ENCODE measurements at regions not wholly inside any gene's neighbourhood (a gene's known extent, or its start where the extent isn't known, plus 50 kb on each side); places are given as distances from the start of the nearest gene placed in this dataset.
"Not testable (repeated sequence)": the region's sequence is repeated elsewhere in the genome, so short reads cannot be mapped to it uniquely, and the experiment has no call there.

DNA sequence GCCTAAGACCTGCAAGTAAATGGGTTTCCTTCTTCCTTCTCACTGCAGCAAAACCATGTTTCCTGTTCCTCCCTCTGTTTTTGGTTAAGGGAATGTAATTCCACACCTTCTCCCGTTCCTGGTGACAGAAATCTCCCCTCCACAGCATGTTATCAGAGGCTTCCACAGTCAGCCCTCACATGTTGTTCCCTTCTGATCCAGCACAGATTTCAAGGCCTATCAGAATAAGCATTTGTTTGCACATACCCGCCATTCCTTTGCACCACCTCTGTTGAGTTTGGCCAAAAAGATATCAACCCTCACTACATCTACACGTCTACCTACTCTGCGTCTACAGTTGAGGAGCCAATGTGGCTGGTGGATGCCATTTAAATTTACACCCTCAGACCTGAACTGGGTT, 113.9 kb upstream of the GRM7 start:
- Histone ChIP-seq H3K4me3 (no peak overlapping the region), H3K36me3 (no peaks in the 10 kb centered on the region), H3K27ac (no peak overlapping the region), H3K27me3 (no peaks in the 10 kb centered on the region), H3K4me1 (no peaks in the 10 kb centered on the region), H3K9me3 (no peaks in the 10 kb centered on the region)
- 88 to 92% methylated on average over 4 of the region's 4 CpGs for WGBS, 2 donors
- no peak for DNase-seq (ENCODE audit: low spot score in 2 of 2)
- TF ChIP-seq, protein P1, sequence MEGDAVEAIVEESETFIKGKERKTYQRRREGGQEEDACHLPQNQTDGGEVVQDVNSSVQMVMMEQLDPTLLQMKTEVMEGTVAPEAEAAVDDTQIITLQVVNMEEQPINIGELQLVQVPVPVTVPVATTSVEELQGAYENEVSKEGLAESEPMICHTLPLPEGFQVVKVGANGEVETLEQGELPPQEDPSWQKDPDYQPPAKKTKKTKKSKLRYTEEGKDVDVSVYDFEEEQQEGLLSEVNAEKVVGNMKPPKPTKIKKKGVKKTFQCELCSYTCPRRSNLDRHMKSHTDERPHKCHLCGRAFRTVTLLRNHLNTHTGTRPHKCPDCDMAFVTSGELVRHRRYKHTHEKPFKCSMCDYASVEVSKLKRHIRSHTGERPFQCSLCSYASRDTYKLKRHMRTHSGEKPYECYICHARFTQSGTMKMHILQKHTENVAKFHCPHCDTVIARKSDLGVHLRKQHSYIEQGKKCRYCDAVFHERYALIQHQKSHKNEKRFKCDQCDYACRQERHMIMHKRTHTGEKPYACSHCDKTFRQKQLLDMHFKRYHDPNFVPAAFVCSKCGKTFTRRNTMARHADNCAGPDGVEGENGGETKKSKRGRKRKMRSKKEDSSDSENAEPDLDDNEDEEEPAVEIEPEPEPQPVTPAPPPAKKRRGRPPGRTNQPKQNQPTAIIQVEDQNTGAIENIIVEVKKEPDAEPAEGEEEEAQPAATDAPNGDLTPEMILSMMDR (IDR thresholded peaks at IDR 0.05) = no peak
- TF ChIP-seq POLR2A (IDR thresholded peaks at IDR 0.05) (no peak), EP300 (IDR thresholded peaks at IDR 0.05) (no peak)

DNA sequence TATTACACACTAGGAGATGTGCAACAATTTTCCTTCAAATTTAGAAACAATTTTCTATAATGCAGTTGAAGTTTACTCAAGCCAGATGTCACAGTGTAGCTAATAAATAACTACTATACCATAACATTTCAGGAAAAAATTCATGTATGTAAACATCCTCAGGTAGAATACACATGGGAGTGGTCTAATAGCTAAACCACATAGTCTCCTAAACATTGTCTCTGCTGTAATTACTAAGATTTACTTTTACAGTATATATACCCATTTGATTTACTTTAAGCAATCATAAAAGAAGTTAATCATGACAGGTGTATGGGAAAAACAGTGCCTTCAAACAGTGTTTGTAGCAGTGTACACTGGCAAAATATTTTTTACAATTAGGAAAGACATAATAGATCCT, 110.1 kb upstream of the GRM7 start:
- Histone ChIP-seq H3K27ac (no peak overlapping the region), H3K27me3 (no peaks in the 10 kb centered on the region), H3K4me3 (no peak overlapping the region), H3K36me3 (no peaks in the 10 kb centered on the region), H3K9me3 (peaks cover 0 to 5% (median 0%) of the 10 kb centered on the region in 4 donors), H3K4me1 (no peaks in the 10 kb centered on the region)
- TF ChIP-seq POLR2A (IDR thresholded peaks at IDR 0.05) = no peak
- TF ChIP-seq, protein P1 (IDR thresholded peaks at IDR 0.05) = no peak
- TF ChIP-seq EP300 (IDR thresholded peaks at IDR 0.05) = no peak
- no peak for DNase-seq (ENCODE audit: low spot score in 2 of 2)

DNA sequence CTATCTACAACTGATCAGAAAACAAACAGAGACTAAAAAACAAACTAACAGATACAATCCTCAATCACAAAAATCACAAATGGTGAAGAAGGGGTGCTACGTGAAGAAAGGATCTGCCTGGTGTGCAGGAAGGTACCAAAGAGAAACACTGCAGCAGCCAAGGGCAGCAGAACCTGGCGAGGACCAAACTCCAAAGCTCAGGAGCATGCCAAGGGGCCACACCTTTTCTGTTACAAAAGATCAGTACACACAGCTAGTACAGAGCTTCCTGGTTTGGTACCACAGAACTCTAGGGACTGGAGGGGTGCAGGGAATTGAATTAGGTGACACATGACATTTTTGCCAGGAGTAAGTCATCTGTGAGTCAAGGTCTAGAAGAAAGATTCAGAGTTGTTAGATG, 107.4 kb upstream of the GRM7 start:
- Histone ChIP-seq H3K27me3 (no peaks in the 10 kb centered on the region), H3K4me3 (no peak overlapping the region), H3K27ac (no peak overlapping the region), H3K36me3 (no peaks in the 10 kb centered on the region), H3K4me1 (no peaks in the 10 kb centered on the region), H3K9me3 (peaks cover 0 to 5% (median 0%) of the 10 kb centered on the region in 4 donors)
- 79 to 83% methylated on average over 2 of the region's 2 CpGs for WGBS, 2 donors
- DNase-seq (ENCODE audit: low spot score in 2 of 2) = no peak
- TF ChIP-seq POLR2A (IDR thresholded peaks at IDR 0.05) (no peak), EP300 (IDR thresholded peaks at IDR 0.05) (no peak)
- TF ChIP-seq, protein P1 (IDR thresholded peaks at IDR 0.05) = no peak

DNA sequence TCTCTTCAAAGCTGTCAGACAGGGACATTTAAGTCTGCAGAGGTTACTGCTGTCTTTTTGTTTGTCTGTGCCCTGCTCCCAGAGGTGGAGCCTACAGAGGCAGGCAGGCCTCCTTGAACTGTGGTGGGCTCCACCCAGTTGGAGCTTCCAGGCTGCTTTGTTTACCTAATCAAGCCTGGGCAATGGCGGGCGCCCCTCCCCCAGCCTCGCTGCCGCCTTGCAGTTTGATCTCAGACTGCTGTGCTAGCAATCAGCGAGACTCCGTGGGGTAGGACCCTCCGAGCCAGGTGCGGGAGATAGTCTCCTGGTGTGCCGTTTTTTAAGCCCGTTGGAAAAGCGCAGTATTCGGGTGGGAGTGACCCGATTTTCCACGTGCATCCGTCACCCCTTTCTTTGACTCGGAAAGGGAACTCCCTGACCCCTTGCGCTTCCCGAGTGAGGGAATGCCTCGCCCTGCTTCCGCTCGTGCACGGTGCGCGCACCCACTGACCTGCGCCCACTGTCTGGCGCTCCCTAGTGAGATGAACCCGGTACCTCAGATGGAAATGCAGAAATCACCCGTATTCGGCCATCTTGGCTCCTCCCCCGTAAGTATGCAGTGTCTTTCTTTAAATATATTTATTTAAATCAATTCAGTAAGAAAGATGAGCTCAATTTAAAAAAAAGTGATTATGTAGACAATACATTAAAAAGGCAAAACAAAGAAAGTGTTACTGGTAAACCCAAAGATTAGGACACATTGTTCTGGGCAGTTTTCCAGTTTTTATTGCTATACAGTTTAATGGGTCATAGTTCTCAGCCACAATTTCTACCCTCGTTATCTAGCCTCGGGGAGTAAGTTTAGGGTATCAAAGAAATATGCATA, 91.2 kb upstream of the GRM7 start:
- 89 to 90% methylated on average over 30 to 32 of the region's 32 CpGs for WGBS, 2 donors
- H3K4me1 ChIP-seq; H3K36me3 ChIP-seq; H3K27ac ChIP-seq; H3K27me3 ChIP-seq; DNase-seq (ENCODE audit: low spot score in 2 of 2); H3K4me3 ChIP-seq; H3K9me3 ChIP-seq: not testable (repeated sequence)

DNA sequence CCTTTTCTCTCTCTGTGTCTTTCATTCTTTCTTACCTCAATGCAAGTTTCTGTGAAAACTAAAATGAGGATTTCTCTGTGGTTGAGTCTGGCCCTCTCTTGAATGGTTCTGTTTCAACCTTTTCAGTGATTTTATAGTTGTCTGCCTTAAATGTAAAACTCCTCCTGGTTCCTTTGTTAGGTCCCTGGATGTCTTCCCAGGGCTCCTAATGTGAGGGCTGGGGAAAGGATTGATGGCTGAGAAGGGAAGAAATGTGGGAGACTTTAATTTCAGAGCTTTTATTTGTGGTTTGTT, 90.6 kb upstream of the GRM7 start:
- H3K4me1 ChIP-seq = no peaks in the 10 kb centered on the region
- TF ChIP-seq, protein P1 (IDR thresholded peaks at IDR 0.05) = no peak
- TF ChIP-seq EP300 (IDR thresholded peaks at IDR 0.05) = no peak
- no peak for TF ChIP-seq POLR2A (IDR thresholded peaks at IDR 0.05)

DNA sequence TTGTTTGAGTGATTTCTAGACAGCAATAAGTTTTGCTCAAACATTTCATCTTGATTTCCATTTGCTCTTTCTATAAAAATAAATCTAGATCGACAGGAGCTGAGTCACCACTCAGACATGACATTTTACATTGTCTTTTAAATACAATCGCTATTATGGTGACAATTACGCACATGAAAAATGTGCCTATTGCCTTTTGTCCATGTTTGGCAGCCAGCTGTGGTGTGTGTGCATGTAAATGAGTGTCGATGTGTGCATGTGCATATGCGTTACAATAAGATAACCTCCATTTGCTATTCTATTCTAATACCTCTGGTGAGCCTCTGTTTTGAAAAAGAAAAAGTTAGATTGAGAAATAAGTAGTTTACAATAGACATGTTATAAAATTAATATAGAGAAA, 89.7 kb upstream of the GRM7 start:
- Histone ChIP-seq H3K27me3 (no peaks in the 10 kb centered on the region), H3K27ac (no peak overlapping the region), H3K36me3 (no peaks in the 10 kb centered on the region), H3K9me3 (no peaks in the 10 kb centered on the region), H3K4me1 (no peaks in the 10 kb centered on the region), H3K4me3 (no peak overlapping the region)
- 48 to 74% methylated on average over 5 of the region's 5 CpGs for WGBS, 2 donors
- DNase-seq (ENCODE audit: low spot score in 2 of 2) = no peak
- no peak for TF ChIP-seq EP300 (IDR thresholded peaks at IDR 0.05)
- TF ChIP-seq, protein P1 (IDR thresholded peaks at IDR 0.05) = no peak
- no peak for TF ChIP-seq POLR2A (IDR thresholded peaks at IDR 0.05)

More for the DNA sequence above, 90.6 kb upstream of the GRM7 start:
- Histone ChIP-seq H3K4me3 (no peak overlapping the region), H3K9me3 (no peaks in the 10 kb centered on the region), H3K36me3 (no peaks in the 10 kb centered on the region), H3K27me3 (no peaks in the 10 kb centered on the region), H3K27ac (no peak overlapping the region)
- DNase-seq (ENCODE audit: low spot score in 2 of 2) = no peak
